ENCODE measurements at regions not wholly inside any gene's neighbourhood (a gene's known extent, or its start where the extent isn't known, plus 50 kb on each side); places are given as distances from the start of the nearest gene placed in this dataset.
"Not testable (repeated sequence)": the region's sequence is repeated elsewhere in the genome, so short reads cannot be mapped to it uniquely, and the experiment has no call there.

- TF ChIP-seq GATA1 (IDR thresholded peaks at IDR 0.05; ENCODE audit: low read depth, low read length) = no peak
- TF ChIP-seq POLR2A (IDR thresholded peaks at IDR 0.05; ENCODE audit: low read length) = no peak
- DNase-seq = no peak
Measured at GRCh38 chrX:475926-476723, 89.4 kb upstream of the PPP2R3B start.

- DNase-seq = no peak
- TF ChIP-seq POLR2A (IDR thresholded peaks at IDR 0.05; ENCODE audit: low read length) (no peak), GATA1 (IDR thresholded peaks at IDR 0.05; ENCODE audit: low read depth, low read length) (no peak)
Measured at GRCh38 chrX:476724-477075, 90.0 kb upstream of the PPP2R3B start.

- DNase-seq = no peak
- no peak for TF ChIP-seq GATA1 (IDR thresholded peaks at IDR 0.05; ENCODE audit: low read depth, low read length)
- TF ChIP-seq POLR2A (IDR thresholded peaks at IDR 0.05; ENCODE audit: low read length) = no peak
Measured at GRCh38 chrX:477441-478012, 90.8 kb upstream of the PPP2R3B start.

- DNase-seq = no peak
- TF ChIP-seq GATA1 (IDR thresholded peaks at IDR 0.05; ENCODE audit: low read depth, low read length) = no peak
- TF ChIP-seq POLR2A (IDR thresholded peaks at IDR 0.05; ENCODE audit: low read length) = no peak
Measured at GRCh38 chrX:479273-479981, 92.7 kb upstream of the PPP2R3B start.

- TF ChIP-seq GATA1 (IDR thresholded peaks at IDR 0.05; ENCODE audit: low read depth, low read length) (no peak), POLR2A (IDR thresholded peaks at IDR 0.05; ENCODE audit: low read length) (no peak)
- no peak for DNase-seq
Measured at GRCh38 chrX:480861-481417, 94.2 kb upstream of the PPP2R3B start.

- TF ChIP-seq POLR2A (IDR thresholded peaks at IDR 0.05; ENCODE audit: low read length) = no peak
- DNase-seq = no peak
Measured at GRCh38 chrX:482192-482701, 95.5 kb upstream of the PPP2R3B start.

- DNase-seq = no peak
- no peak for TF ChIP-seq GATA1 (IDR thresholded peaks at IDR 0.05; ENCODE audit: low read depth, low read length)
- no peak for TF ChIP-seq POLR2A (IDR thresholded peaks at IDR 0.05; ENCODE audit: low read length)
Measured at GRCh38 chrX:482702-483203, 96.0 kb upstream of the PPP2R3B start.

- no peak for TF ChIP-seq POLR2A (IDR thresholded peaks at IDR 0.05; ENCODE audit: low read length)
- no peak for DNase-seq
Measured at GRCh38 chrX:485368-485767, 98.7 kb upstream of the PPP2R3B start.

- no peak for DNase-seq
- TF ChIP-seq POLR2A (IDR thresholded peaks at IDR 0.05; ENCODE audit: low read length) (no peak), GATA1 (IDR thresholded peaks at IDR 0.05; ENCODE audit: low read depth, low read length) (no peak)
Measured at GRCh38 chrX:486325-486724, 99.6 kb upstream of the PPP2R3B start.

- DNase-seq = no peak
Measured at GRCh38 chrX:487836-488235, 101.1 kb upstream of the PPP2R3B start.

GRCh38 chrX:489820-490219 lies 103.1 kb upstream of the PPP2R3B start:
- TF ChIP-seq GATA1 (IDR thresholded peaks at IDR 0.05; ENCODE audit: low read depth, low read length) = no peak
- no peak for TF ChIP-seq POLR2A (IDR thresholded peaks at IDR 0.05; ENCODE audit: low read length)
- no peak for DNase-seq

More at GRCh38 chrX:487836-488235, 101.1 kb upstream of the PPP2R3B start:
- no peak for TF ChIP-seq POLR2A (IDR thresholded peaks at IDR 0.05; ENCODE audit: low read length)
- no peak for TF ChIP-seq GATA1 (IDR thresholded peaks at IDR 0.05; ENCODE audit: low read depth, low read length)

GRCh38 chrX:497186-498014 lies 110.7 kb upstream of the PPP2R3B start:
- no peak for DNase-seq
- TF ChIP-seq POLR2A (IDR thresholded peaks at IDR 0.05; ENCODE audit: low read length) (no peak), GATA1 (IDR thresholded peaks at IDR 0.05; ENCODE audit: low read depth, low read length) (no peak)

- DNase-seq = not testable (repeated sequence)
Measured at GRCh38 chrX:498901-499300, 112.2 kb upstream of the PPP2R3B start.

All from erythroblast (primary cell).